ENCODE measurements at regions not wholly inside any gene's neighbourhood (a gene's known extent, or its start where the extent isn't known, plus 50 kb on each side); places are given as distances from the start of the nearest gene placed in this dataset.

GRCh38 chr5:120907953-120908352 is 443.9 kb downstream of the PRR16 start:
- no peak for DNase-seq
- Histone ChIP-seq H3K4me1 (no peaks in the 10 kb centered on the region), H3K4me3 (no peak overlapping the region), H3K9me3 (no peaks in the 10 kb centered on the region), H3K27me3 (no peaks in the 10 kb centered on the region), H3K36me3 (no peaks in the 10 kb centered on the region), H3K27ac (no peak overlapping the region)
- intact Hi-C loops (cut with DNase I; ENCODE audit: low total_unique reads) = no loop called here
- TF ChIP-seq, protein P1, sequence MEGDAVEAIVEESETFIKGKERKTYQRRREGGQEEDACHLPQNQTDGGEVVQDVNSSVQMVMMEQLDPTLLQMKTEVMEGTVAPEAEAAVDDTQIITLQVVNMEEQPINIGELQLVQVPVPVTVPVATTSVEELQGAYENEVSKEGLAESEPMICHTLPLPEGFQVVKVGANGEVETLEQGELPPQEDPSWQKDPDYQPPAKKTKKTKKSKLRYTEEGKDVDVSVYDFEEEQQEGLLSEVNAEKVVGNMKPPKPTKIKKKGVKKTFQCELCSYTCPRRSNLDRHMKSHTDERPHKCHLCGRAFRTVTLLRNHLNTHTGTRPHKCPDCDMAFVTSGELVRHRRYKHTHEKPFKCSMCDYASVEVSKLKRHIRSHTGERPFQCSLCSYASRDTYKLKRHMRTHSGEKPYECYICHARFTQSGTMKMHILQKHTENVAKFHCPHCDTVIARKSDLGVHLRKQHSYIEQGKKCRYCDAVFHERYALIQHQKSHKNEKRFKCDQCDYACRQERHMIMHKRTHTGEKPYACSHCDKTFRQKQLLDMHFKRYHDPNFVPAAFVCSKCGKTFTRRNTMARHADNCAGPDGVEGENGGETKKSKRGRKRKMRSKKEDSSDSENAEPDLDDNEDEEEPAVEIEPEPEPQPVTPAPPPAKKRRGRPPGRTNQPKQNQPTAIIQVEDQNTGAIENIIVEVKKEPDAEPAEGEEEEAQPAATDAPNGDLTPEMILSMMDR (IDR thresholded peaks at IDR 0.05) = no peak

DNA sequence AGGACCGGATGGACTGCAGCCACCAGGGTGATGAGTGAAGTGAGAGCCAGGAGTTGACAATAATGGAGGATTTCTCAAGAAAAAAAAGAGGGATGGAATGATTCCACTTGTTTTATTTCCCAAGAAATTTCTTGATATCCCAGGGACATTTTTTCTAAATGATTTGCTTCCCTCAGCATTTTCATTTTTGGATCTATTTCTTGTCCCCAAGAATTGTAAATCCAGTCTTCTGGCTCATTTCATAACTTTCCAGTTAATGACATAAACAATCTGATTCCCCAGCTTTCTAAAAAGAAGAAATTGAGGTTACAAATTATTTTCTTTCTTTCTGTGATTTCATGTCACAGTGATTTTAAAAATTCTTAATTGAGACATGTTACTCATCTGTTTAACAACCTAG is 446.5 kb downstream of the PRR16 start:
- H3K36me3 ChIP-seq = no peaks in the 10 kb centered on the region
- intact Hi-C loops (cut with DNase I; ENCODE audit: low total_unique reads) = no loop called here
- H3K9me3 ChIP-seq = no peaks in the 10 kb centered on the region
- TF ChIP-seq, protein P1 (IDR thresholded peaks at IDR 0.05) = no peak
- no peak for DNase-seq
- H3K4me3 ChIP-seq = no peak overlapping the region
- H3K27ac ChIP-seq = no peak overlapping the region
- H3K27me3 ChIP-seq = no peaks in the 10 kb centered on the region
- H3K4me1 ChIP-seq = no peaks in the 10 kb centered on the region

DNA sequence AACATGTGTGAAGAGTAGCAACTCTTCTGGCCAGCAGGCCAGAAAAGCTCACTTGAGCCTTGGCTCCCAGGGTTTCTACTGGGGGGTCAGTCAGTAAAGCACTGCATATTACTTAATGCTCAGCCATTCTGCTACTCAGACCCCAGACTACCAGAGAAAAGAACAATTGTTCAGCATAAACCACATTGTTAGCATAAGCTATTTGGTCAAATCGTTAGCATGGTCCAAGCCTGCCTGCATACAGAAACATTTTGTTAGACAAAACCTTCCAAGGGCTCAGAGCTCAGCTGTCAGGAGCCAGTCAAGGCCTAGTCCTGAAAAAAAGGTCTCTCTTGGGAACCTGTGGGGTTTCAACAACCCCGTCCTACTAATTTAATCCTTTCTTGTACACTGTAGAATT is 449.3 kb downstream of the PRR16 start:
- H3K4me1 ChIP-seq = no peaks in the 10 kb centered on the region
- DNase-seq = no peak
- H3K27me3 ChIP-seq = no peaks in the 10 kb centered on the region
- H3K27ac ChIP-seq = no peak overlapping the region
- no peak overlapping the region for H3K4me3 ChIP-seq
- TF ChIP-seq, protein P1 (IDR thresholded peaks at IDR 0.05) = no peak
- no peaks in the 10 kb centered on the region for H3K36me3 ChIP-seq
- H3K9me3 ChIP-seq = no peaks in the 10 kb centered on the region
- intact Hi-C loops (cut with DNase I; ENCODE audit: low total_unique reads) = no loop called here

GRCh38 chr5:120917214-120917758 is 453.2 kb downstream of the PRR16 start:
- no peak for DNase-seq
- no peak overlapping the region for H3K27ac ChIP-seq
- H3K36me3 ChIP-seq = no peaks in the 10 kb centered on the region
- H3K4me3 ChIP-seq = no peak overlapping the region
- intact Hi-C loops (cut with DNase I; ENCODE audit: low total_unique reads) = no loop called here
- no peaks in the 10 kb centered on the region for H3K9me3 ChIP-seq
- H3K4me1 ChIP-seq = no peaks in the 10 kb centered on the region
- no peaks in the 10 kb centered on the region for H3K27me3 ChIP-seq
- TF ChIP-seq, protein P1 (IDR thresholded peaks at IDR 0.05) = no peak

DNA sequence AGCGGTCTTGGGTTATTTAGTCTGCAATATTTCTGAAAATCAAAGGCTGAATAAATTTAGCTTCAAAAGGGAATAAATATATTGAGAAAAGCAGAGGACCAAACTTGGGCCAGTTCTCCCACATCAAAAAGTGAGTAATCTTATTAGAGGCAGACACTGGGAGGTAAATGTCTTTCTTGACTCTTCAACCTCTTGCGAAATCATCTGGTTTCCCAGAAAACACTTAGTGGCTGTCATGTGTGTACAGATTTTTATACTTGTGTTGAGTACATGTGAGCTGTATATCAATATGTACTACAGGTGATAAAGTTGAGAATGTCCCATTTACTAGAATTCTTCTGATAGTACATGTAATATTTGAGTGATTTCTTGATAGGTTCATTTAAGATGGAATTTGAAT is 454.9 kb downstream of the PRR16 start:
- Histone ChIP-seq H3K9me3 (no peaks in the 10 kb centered on the region), H3K4me1 (no peaks in the 10 kb centered on the region), H3K4me3 (no peak overlapping the region), H3K36me3 (no peaks in the 10 kb centered on the region), H3K27me3 (no peaks in the 10 kb centered on the region), H3K27ac (no peak overlapping the region)
- intact Hi-C loops (cut with DNase I; ENCODE audit: low total_unique reads) = no loop called here
- TF ChIP-seq, protein P1 (IDR thresholded peaks at IDR 0.05) = no peak
- no peak for DNase-seq

- intact Hi-C loops (cut with DNase I; ENCODE audit: low total_unique reads) = no loop called here
- H3K4me3 ChIP-seq = no peak overlapping the region
- H3K27ac ChIP-seq = no peak overlapping the region
- no peaks in the 10 kb centered on the region for H3K36me3 ChIP-seq
- H3K9me3 ChIP-seq = no peaks in the 10 kb centered on the region
- H3K27me3 ChIP-seq = no peaks in the 10 kb centered on the region
- TF ChIP-seq, protein P1 (IDR thresholded peaks at IDR 0.05) = no peak
- no peak for DNase-seq
- no peaks in the 10 kb centered on the region for H3K4me1 ChIP-seq
These were observed 458.9 kb downstream of the PRR16 start for GRCh38 chr5:120923026-120923425.
